ENCODE measurements at regions not wholly inside any gene's neighbourhood (a gene's known extent, or its start where the extent isn't known, plus 50 kb on each side); places are given as distances from the start of the nearest gene placed in this dataset.

- Histone ChIP-seq H3K27ac (ENCODE audit: low read length) (no peak overlapping the region), H3K4me1 (ENCODE audit: control insufficient read depth, insufficient read depth, low read length) (no peaks in the 10 kb centered on the region), H3K27me3 (ENCODE audit: control insufficient read depth, insufficient read depth, low read length) (no peaks in the 10 kb centered on the region), H3K4me3 (ENCODE audit: low read length) (no peak overlapping the region), H3K36me3 (ENCODE audit: control insufficient read depth, insufficient read depth, low read length) (no peaks in the 10 kb centered on the region), H3K9me3 (ENCODE audit: control insufficient read depth, low read depth, low read length) (no peaks in the 10 kb centered on the region)
- no CpG with 5 or more reads among the region's 1 CpG for WGBS (ENCODE audit: insufficient coverage, low lambda C conversion rate)
- DNase-seq: no peak
Measured at GRCh38 chr12:24222968-24223367, 273.5 kb upstream of the SOX5 start.

GRCh38 chr12:24212496-24212895 lies 263.0 kb upstream of the SOX5 start:
- no peak for DNase-seq
- 80% methylated on average over 1 of the region's 2 CpGs for WGBS (ENCODE audit: insufficient coverage, low lambda C conversion rate)
- Histone ChIP-seq H3K27ac (ENCODE audit: low read length) (no peak overlapping the region), H3K27me3 (ENCODE audit: control insufficient read depth, insufficient read depth, low read length) (no peaks in the 10 kb centered on the region), H3K36me3 (ENCODE audit: control insufficient read depth, insufficient read depth, low read length) (no peaks in the 10 kb centered on the region), H3K9me3 (ENCODE audit: control insufficient read depth, low read depth, low read length) (peaks cover 2% of the 10 kb centered on the region), H3K4me1 (ENCODE audit: control insufficient read depth, insufficient read depth, low read length) (no peaks in the 10 kb centered on the region), H3K4me3 (ENCODE audit: low read length) (no peak overlapping the region)

- H3K4me1 ChIP-seq (ENCODE audit: control insufficient read depth, insufficient read depth, low read length): no peaks in the 10 kb centered on the region
- no peak overlapping the region for H3K27ac ChIP-seq (ENCODE audit: low read length)
- no peaks in the 10 kb centered on the region for H3K27me3 ChIP-seq (ENCODE audit: control insufficient read depth, insufficient read depth, low read length)
- no peak overlapping the region for H3K4me3 ChIP-seq (ENCODE audit: low read length)
- no peaks in the 10 kb centered on the region for H3K9me3 ChIP-seq (ENCODE audit: control insufficient read depth, low read depth, low read length)
- WGBS (ENCODE audit: insufficient coverage, low lambda C conversion rate): no CpG with 5 or more reads among the region's 2 CpGs
- no peaks in the 10 kb centered on the region for H3K36me3 ChIP-seq (ENCODE audit: control insufficient read depth, insufficient read depth, low read length)
- DNase-seq: no peak
Measured at GRCh38 chr12:24206621-24207020, 257.2 kb upstream of the SOX5 start.

GRCh38 chr12:24201258-24201970 lies 251.9 kb upstream of the SOX5 start:
- 90% methylated on average over 2 of the region's 3 CpGs for WGBS (ENCODE audit: insufficient coverage, low lambda C conversion rate)
- H3K27ac ChIP-seq (ENCODE audit: low read length): no peak overlapping the region
- no peaks in the 10 kb centered on the region for H3K9me3 ChIP-seq (ENCODE audit: control insufficient read depth, low read depth, low read length)
- H3K27me3 ChIP-seq (ENCODE audit: control insufficient read depth, insufficient read depth, low read length): no peaks in the 10 kb centered on the region
- H3K4me3 ChIP-seq (ENCODE audit: low read length): no peak overlapping the region
- no peaks in the 10 kb centered on the region for H3K36me3 ChIP-seq (ENCODE audit: control insufficient read depth, insufficient read depth, low read length)
- no peaks in the 10 kb centered on the region for H3K4me1 ChIP-seq (ENCODE audit: control insufficient read depth, insufficient read depth, low read length)
- no peak for DNase-seq

- no peak overlapping the region for H3K27ac ChIP-seq (ENCODE audit: low read length)
- H3K9me3 ChIP-seq (ENCODE audit: control insufficient read depth, low read depth, low read length): no peaks in the 10 kb centered on the region
- no peak for DNase-seq
- no peaks in the 10 kb centered on the region for H3K36me3 ChIP-seq (ENCODE audit: control insufficient read depth, insufficient read depth, low read length)
- H3K4me1 ChIP-seq (ENCODE audit: control insufficient read depth, insufficient read depth, low read length): no peaks in the 10 kb centered on the region
- H3K4me3 ChIP-seq (ENCODE audit: low read length): no peak overlapping the region
- no peaks in the 10 kb centered on the region for H3K27me3 ChIP-seq (ENCODE audit: control insufficient read depth, insufficient read depth, low read length)
Measured at GRCh38 chr12:24200010-24200409, 250.5 kb upstream of the SOX5 start.

GRCh38 chr12:24198936-24199671 lies 249.6 kb upstream of the SOX5 start:
- Histone ChIP-seq H3K36me3 (ENCODE audit: control insufficient read depth, insufficient read depth, low read length) (no peaks in the 10 kb centered on the region), H3K9me3 (ENCODE audit: control insufficient read depth, low read depth, low read length) (no peaks in the 10 kb centered on the region), H3K4me1 (ENCODE audit: control insufficient read depth, insufficient read depth, low read length) (no peaks in the 10 kb centered on the region), H3K4me3 (ENCODE audit: low read length) (no peak overlapping the region), H3K27ac (ENCODE audit: low read length) (no peak overlapping the region), H3K27me3 (ENCODE audit: control insufficient read depth, insufficient read depth, low read length) (no peaks in the 10 kb centered on the region)
- 100% methylated on average over 2 of the region's 11 CpGs for WGBS (ENCODE audit: insufficient coverage, low lambda C conversion rate)
- DNase-seq: no peak

GRCh38 chr12:24198070-24198469 lies 248.6 kb upstream of the SOX5 start:
- Histone ChIP-seq H3K9me3 (ENCODE audit: control insufficient read depth, low read depth, low read length) (no peaks in the 10 kb centered on the region), H3K36me3 (ENCODE audit: control insufficient read depth, insufficient read depth, low read length) (no peaks in the 10 kb centered on the region), H3K4me1 (ENCODE audit: control insufficient read depth, insufficient read depth, low read length) (no peaks in the 10 kb centered on the region), H3K27ac (ENCODE audit: low read length) (no peak overlapping the region), H3K4me3 (ENCODE audit: low read length) (no peak overlapping the region), H3K27me3 (ENCODE audit: control insufficient read depth, insufficient read depth, low read length) (no peaks in the 10 kb centered on the region)
- WGBS (ENCODE audit: insufficient coverage, low lambda C conversion rate): 76% methylated on average over 3 of the region's 3 CpGs
- DNase-seq: no peak

GRCh38 chr12:24197532-24197931 lies 248.1 kb upstream of the SOX5 start:
- H3K27me3 ChIP-seq (ENCODE audit: control insufficient read depth, insufficient read depth, low read length): no peaks in the 10 kb centered on the region
- H3K36me3 ChIP-seq (ENCODE audit: control insufficient read depth, insufficient read depth, low read length): no peaks in the 10 kb centered on the region
- H3K9me3 ChIP-seq (ENCODE audit: control insufficient read depth, low read depth, low read length): no peaks in the 10 kb centered on the region
- no peaks in the 10 kb centered on the region for H3K4me1 ChIP-seq (ENCODE audit: control insufficient read depth, insufficient read depth, low read length)
- no peak overlapping the region for H3K27ac ChIP-seq (ENCODE audit: low read length)
- no peak overlapping the region for H3K4me3 ChIP-seq (ENCODE audit: low read length)
- no peak for DNase-seq
- WGBS (ENCODE audit: insufficient coverage, low lambda C conversion rate): no CpG with 5 or more reads among the region's 5 CpGs

GRCh38 chr12:24195063-24195462 lies 245.6 kb upstream of the SOX5 start:
- no peak for DNase-seq
- Histone ChIP-seq H3K4me3 (ENCODE audit: low read length) (no peak overlapping the region), H3K4me1 (ENCODE audit: control insufficient read depth, insufficient read depth, low read length) (no peaks in the 10 kb centered on the region), H3K36me3 (ENCODE audit: control insufficient read depth, insufficient read depth, low read length) (no peaks in the 10 kb centered on the region), H3K27me3 (ENCODE audit: control insufficient read depth, insufficient read depth, low read length) (no peaks in the 10 kb centered on the region), H3K27ac (ENCODE audit: low read length) (no peak overlapping the region), H3K9me3 (ENCODE audit: control insufficient read depth, low read depth, low read length) (no peaks in the 10 kb centered on the region)
- WGBS (ENCODE audit: insufficient coverage, low lambda C conversion rate): 89% methylated on average over 2 of the region's 4 CpGs

- Histone ChIP-seq H3K27me3 (ENCODE audit: control insufficient read depth, insufficient read depth, low read length) (no peaks in the 10 kb centered on the region), H3K27ac (ENCODE audit: low read length) (no peak overlapping the region), H3K9me3 (ENCODE audit: control insufficient read depth, low read depth, low read length) (no peaks in the 10 kb centered on the region), H3K4me1 (ENCODE audit: control insufficient read depth, insufficient read depth, low read length) (peaks cover 2% of the 10 kb centered on the region), H3K4me3 (ENCODE audit: low read length) (no peak overlapping the region), H3K36me3 (ENCODE audit: control insufficient read depth, insufficient read depth, low read length) (no peaks in the 10 kb centered on the region)
- no peak for DNase-seq
- no CpG with 5 or more reads among the region's 5 CpGs for whole genome bisulfite sequencing (ENCODE audit: insufficient coverage, low lambda C conversion rate)
Measured at GRCh38 chr12:24191117-24191516, 241.6 kb upstream of the SOX5 start.

- Histone ChIP-seq H3K27me3 (ENCODE audit: control insufficient read depth, insufficient read depth, low read length) (no peaks in the 10 kb centered on the region), H3K4me3 (ENCODE audit: low read length) (no peak overlapping the region), H3K27ac (ENCODE audit: low read length) (peak overlapping the region; percentile 77), H3K4me1 (ENCODE audit: control insufficient read depth, insufficient read depth, low read length) (peaks cover 11% of the 10 kb centered on the region), H3K36me3 (ENCODE audit: control insufficient read depth, insufficient read depth, low read length) (no peaks in the 10 kb centered on the region), H3K9me3 (ENCODE audit: control insufficient read depth, low read depth, low read length) (no peaks in the 10 kb centered on the region)
- 40% methylated on average over 1 of the region's 1 CpG for WGBS (ENCODE audit: insufficient coverage, low lambda C conversion rate)
- DNase-seq: peak; percentile 55 to 87
Measured at GRCh38 chr12:24185782-24186181, 236.3 kb upstream of the SOX5 start.
